Mammary epithelial cell (primary cell): ENCODE measurements at regions not wholly inside any gene's neighbourhood (a gene's known extent, or its start where the extent isn't known, plus 50 kb on each side); places are given as distances from the start of the nearest gene placed in this dataset.

Experiments used
- EZH2 ChIP-seq: IDR thresholded peaks from 2 replicates; pipeline ENCODE4 v1.6.1; 2012; ENCODE audit warnings: low read length, inconsistent platforms, borderline replicate concordance
- TF ChIP-seq, protein P1 (sequence below), 2 donors: IDR thresholded peaks in 1 of 2; conservative IDR thresholded peaks in 1 of 2; 2 replicates each; pipeline ENCODE4 v1.5.1; 2011 to 2012; ENCODE audit warnings: inconsistent platforms in 2 of 2, low read length in 2 of 2, mild to moderate bottlenecking in 2 of 2, control low read depth in 1 of 2, low read depth in 1 of 2; ENCODE audit not compliant: insufficient read depth in 1 of 2; ENCODE audit errors: extremely low read depth in 1 of 2

- TF ChIP-seq, protein P1, sequence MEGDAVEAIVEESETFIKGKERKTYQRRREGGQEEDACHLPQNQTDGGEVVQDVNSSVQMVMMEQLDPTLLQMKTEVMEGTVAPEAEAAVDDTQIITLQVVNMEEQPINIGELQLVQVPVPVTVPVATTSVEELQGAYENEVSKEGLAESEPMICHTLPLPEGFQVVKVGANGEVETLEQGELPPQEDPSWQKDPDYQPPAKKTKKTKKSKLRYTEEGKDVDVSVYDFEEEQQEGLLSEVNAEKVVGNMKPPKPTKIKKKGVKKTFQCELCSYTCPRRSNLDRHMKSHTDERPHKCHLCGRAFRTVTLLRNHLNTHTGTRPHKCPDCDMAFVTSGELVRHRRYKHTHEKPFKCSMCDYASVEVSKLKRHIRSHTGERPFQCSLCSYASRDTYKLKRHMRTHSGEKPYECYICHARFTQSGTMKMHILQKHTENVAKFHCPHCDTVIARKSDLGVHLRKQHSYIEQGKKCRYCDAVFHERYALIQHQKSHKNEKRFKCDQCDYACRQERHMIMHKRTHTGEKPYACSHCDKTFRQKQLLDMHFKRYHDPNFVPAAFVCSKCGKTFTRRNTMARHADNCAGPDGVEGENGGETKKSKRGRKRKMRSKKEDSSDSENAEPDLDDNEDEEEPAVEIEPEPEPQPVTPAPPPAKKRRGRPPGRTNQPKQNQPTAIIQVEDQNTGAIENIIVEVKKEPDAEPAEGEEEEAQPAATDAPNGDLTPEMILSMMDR (conservative IDR thresholded peaks at IDR 0.05 in 1 of 2, IDR thresholded peaks at IDR 0.05 in 1 of 2; ENCODE audit: extremely low read depth in 1 of 2, insufficient read depth in 1 of 2, low read depth in 1 of 2, low read length in 2 of 2), result no peak
- TF ChIP-seq EZH2, result no peak
These were observed 213.0 kb upstream of the GK2 start for GRCh38 chr4:79621061-79621460.
